Astrocyte of the hippocampus (primary cell): ENCODE measurements at regions not wholly inside any gene's neighbourhood (a gene's known extent, or its start where the extent isn't known, plus 50 kb on each side); places are given as distances from the start of the nearest gene placed in this dataset.
"Not testable (repeated sequence)": the region's sequence is repeated elsewhere in the genome, so short reads cannot be mapped to it uniquely, and the experiment has no call there.

Experiments
- DNase-seq: peaks from one replicate; pipeline ENCODE4 v3.0.0; 2011; ENCODE audit warnings: low read depth, low spot score

- no peak for DNase-seq
Observed at GRCh38 chr22:27051407-27051806, 394.0 kb downstream of the MIAT start.

GRCh38 chr22:27057717-27058116, 400.3 kb downstream of the MIAT start:
- no peak for DNase-seq

- no peak for DNase-seq
Observed at GRCh38 chr22:27060190-27060589, 402.8 kb downstream of the MIAT start.

- no peak for DNase-seq
Observed at GRCh38 chr22:27062910-27063309, 405.5 kb downstream of the MIAT start.

- no peak for DNase-seq
Observed at GRCh38 chr22:27063406-27063805, 406.0 kb downstream of the MIAT start.

- DNase-seq = no peak
Observed at GRCh38 chr22:27063841-27064240, 406.5 kb downstream of the MIAT start.

GRCh38 chr22:27064386-27064785, 407.0 kb downstream of the MIAT start:
- DNase-seq = no peak

- no peak for DNase-seq
Observed at GRCh38 chr22:27065279-27065678, 407.9 kb downstream of the MIAT start.

GRCh38 chr22:27066856-27067255, 409.5 kb downstream of the MIAT start:
- no peak for DNase-seq

- no peak for DNase-seq
Observed at GRCh38 chr22:27068121-27068520, 410.7 kb downstream of the MIAT start.

- no peak for DNase-seq
Observed at GRCh38 chr22:27070594-27070993, 413.2 kb downstream of the MIAT start.

GRCh38 chr22:27073601-27074425, 416.4 kb downstream of the MIAT start:
- DNase-seq = peak; percentile 40

- no peak for DNase-seq
Observed at GRCh38 chr22:27075028-27075678, 417.8 kb downstream of the MIAT start.

- no peak for DNase-seq
Observed at GRCh38 chr22:27075891-27076290, 418.5 kb downstream of the MIAT start.

- DNase-seq = not testable (repeated sequence)
Observed at GRCh38 chr22:27078064-27078463, 420.7 kb downstream of the MIAT start.

- no peak for DNase-seq
Observed at GRCh38 chr22:27080036-27080578, 422.7 kb downstream of the MIAT start.

GRCh38 chr22:27080863-27081262, 423.5 kb downstream of the MIAT start:
- DNase-seq = no peak

GRCh38 chr22:27083610-27084009, 426.2 kb downstream of the MIAT start:
- DNase-seq = no peak

- no peak for DNase-seq
Observed at GRCh38 chr22:27084130-27084529, 426.7 kb downstream of the MIAT start.

- no peak for DNase-seq
Observed at GRCh38 chr22:27086080-27087044, 429.0 kb downstream of the MIAT start.

- DNase-seq = no peak
Observed at GRCh38 chr22:27087051-27087450, 429.7 kb downstream of the MIAT start.

- peak; percentile 74 for DNase-seq
Observed at GRCh38 chr22:27088026-27088425, 430.6 kb downstream of the MIAT start.
